ENCODE measurements at regions not wholly inside any gene's neighbourhood (a gene's known extent, or its start where the extent isn't known, plus 50 kb on each side); places are given as distances from the start of the nearest gene placed in this dataset.

- Histone ChIP-seq H3K27me3 (ENCODE audit: insufficient read depth, low read depth, severe bottlenecking) (no peaks in the 10 kb centered on the region), H3K9me3 (ENCODE audit: severe bottlenecking) (peaks cover 3% of the 10 kb centered on the region), H3K36me3 (peaks cover 9% of the 10 kb centered on the region), H3K27ac (no peak overlapping the region), H3K4me3 (ENCODE audit: low read depth, low read length) (no peak overlapping the region)
- TF ChIP-seq CTCF (IDR thresholded peaks at IDR 0.05; ENCODE audit: low read depth, low read length): no peak
- no peak for DNase-seq
These were observed 84.0 kb upstream of the CD99 start for GRCh38 chrX:2607113-2607512.

GRCh38 chrX:2600564-2600963 lies 90.5 kb upstream of the CD99 start:
- no peak for TF ChIP-seq CTCF (IDR thresholded peaks at IDR 0.05; ENCODE audit: low read depth, low read length)
- Histone ChIP-seq H3K27me3 (ENCODE audit: insufficient read depth, low read depth, severe bottlenecking) (no peaks in the 10 kb centered on the region), H3K9me3 (ENCODE audit: severe bottlenecking) (no peaks in the 10 kb centered on the region), H3K27ac (no peak overlapping the region), H3K4me3 (ENCODE audit: low read depth, low read length) (no peak overlapping the region), H3K36me3 (peaks cover 11% of the 10 kb centered on the region)
- DNase-seq: no peak

DNA sequence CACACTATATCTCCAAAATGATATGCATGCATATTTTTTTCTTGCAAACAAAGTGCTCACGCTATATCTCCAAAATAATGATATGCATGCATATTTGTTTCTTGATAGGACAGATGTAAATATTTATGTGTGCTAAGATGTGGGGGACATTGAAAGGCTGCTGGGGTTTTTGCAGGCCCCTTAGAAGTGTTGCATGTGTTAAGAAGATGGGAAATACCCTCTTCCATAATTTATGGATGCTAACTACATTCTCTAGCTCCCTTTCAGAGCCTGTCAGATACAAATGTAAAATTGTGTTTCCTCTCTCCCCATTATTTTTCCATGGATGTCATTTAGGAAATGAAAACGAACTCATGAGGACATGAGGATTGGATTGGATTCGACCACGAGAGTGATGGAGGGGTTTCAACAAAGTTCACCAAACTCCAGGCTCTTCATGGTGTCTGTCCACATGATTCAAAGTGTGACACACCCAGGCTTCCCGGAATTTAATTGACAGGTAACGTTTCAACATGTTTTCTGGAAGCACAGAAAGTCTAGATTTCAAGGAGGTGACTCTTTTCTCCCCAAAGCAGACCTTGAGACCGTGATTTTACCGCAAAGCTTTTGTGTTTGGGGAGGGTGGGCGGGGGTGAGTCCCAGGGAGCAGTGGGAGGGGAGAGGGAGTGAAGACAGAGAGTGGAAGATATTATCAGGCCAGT lies 94.4 kb upstream of the CD99 start:
- H3K36me3 ChIP-seq: peaks cover 4% of the 10 kb centered on the region
- no peak overlapping the region for H3K4me3 ChIP-seq (ENCODE audit: low read depth, low read length)
- DNase-seq: no peak
- H3K9me3 ChIP-seq (ENCODE audit: severe bottlenecking): no peaks in the 10 kb centered on the region
- H3K27me3 ChIP-seq (ENCODE audit: insufficient read depth, low read depth, severe bottlenecking): no peaks in the 10 kb centered on the region
- no peak for TF ChIP-seq CTCF (IDR thresholded peaks at IDR 0.05; ENCODE audit: low read depth, low read length)
- no peak overlapping the region for H3K27ac ChIP-seq

DNA sequence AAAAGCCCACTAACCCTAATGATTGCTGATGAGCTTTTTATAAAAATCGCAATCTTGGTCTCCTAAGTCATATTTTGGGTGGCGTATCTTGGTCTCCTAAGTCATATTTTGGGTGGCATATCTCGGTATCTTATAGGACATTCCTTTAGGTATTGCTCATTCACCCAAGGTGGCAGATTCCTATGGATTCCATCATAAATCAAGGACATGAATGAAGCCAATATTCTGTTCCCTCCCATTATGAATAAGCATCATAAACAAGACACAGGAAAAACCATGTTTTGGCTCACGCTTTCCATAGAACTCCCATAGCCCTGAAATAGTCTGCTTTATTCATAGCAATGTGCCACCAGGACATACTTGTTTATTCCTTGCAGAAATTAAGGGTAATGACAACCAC lies 95.0 kb upstream of the CD99 start:
- no peak for TF ChIP-seq CTCF (IDR thresholded peaks at IDR 0.05; ENCODE audit: low read depth, low read length)
- no peak overlapping the region for H3K27ac ChIP-seq
- no peaks in the 10 kb centered on the region for H3K9me3 ChIP-seq (ENCODE audit: severe bottlenecking)
- DNase-seq: no peak
- no peak overlapping the region for H3K4me3 ChIP-seq (ENCODE audit: low read depth, low read length)
- H3K27me3 ChIP-seq (ENCODE audit: insufficient read depth, low read depth, severe bottlenecking): no peaks in the 10 kb centered on the region
- no peaks in the 10 kb centered on the region; the same call in 1 of the 2 replicates for H3K36me3 ChIP-seq

- H3K27ac ChIP-seq: no peak overlapping the region
- DNase-seq: no peak
These were observed 94.5 kb upstream of the DHRSX start for GRCh38 chrX:2595258-2595657.

More at GRCh38 chrX:2595258-2595657, 94.5 kb upstream of the DHRSX start:
- no peak overlapping the region for H3K4me3 ChIP-seq (ENCODE audit: low read depth, low read length)
- no peaks in the 10 kb centered on the region for H3K36me3 ChIP-seq
- no peaks in the 10 kb centered on the region for H3K27me3 ChIP-seq (ENCODE audit: insufficient read depth, low read depth, severe bottlenecking)
- H3K9me3 ChIP-seq (ENCODE audit: severe bottlenecking): no peaks in the 10 kb centered on the region
- TF ChIP-seq CTCF (IDR thresholded peaks at IDR 0.05; ENCODE audit: low read depth, low read length): no peak

All from WERI-Rb-1 (cell line).